ENCODE measurements at regions not wholly inside any gene's neighbourhood (a gene's known extent, or its start where the extent isn't known, plus 50 kb on each side); places are given as distances from the start of the nearest gene placed in this dataset.
"Not testable (repeated sequence)": the region's sequence is repeated elsewhere in the genome, so short reads cannot be mapped to it uniquely, and the experiment has no call there.

GRCh38 chrX:47302396-47302795 lies 68.0 kb upstream of the ZNF157 start:
- Mint-ChIP-seq H3K9me3 (no peaks in the 10 kb centered on the region), H3K4me1 (no peaks in the 10 kb centered on the region), H3K4me3 (no peak overlapping the region), H3K27ac (no peak overlapping the region), H3K36me3 (no peaks in the 10 kb centered on the region)
- DNase-seq (ENCODE audit: low spot score in 2 of 2) (no peak), ATAC-seq (no peak)

GRCh38 chrX:47306471-47307023 lies 63.8 kb upstream of the ZNF157 start:
- not testable (repeated sequence) for H3K27ac Mint-ChIP-seq; H3K4me3 Mint-ChIP-seq; ATAC-seq; DNase-seq (ENCODE audit: low spot score in 2 of 2); H3K4me1 Mint-ChIP-seq; H3K9me3 Mint-ChIP-seq; H3K36me3 Mint-ChIP-seq

GRCh38 chrX:47311932-47312774 lies 58.2 kb upstream of the ZNF157 start:
- Mint-ChIP-seq H3K4me1 (no peaks in the 10 kb centered on the region), H3K27ac (no peak overlapping the region), H3K4me3 (no peak overlapping the region), H3K9me3 (no peaks in the 10 kb centered on the region), H3K36me3 (no peaks in the 10 kb centered on the region)
- ATAC-seq (peak; percentile 78), DNase-seq (ENCODE audit: low spot score in 2 of 2) (peak; percentile 11 to 55)

GRCh38 chrX:47313056-47313455 lies 57.3 kb upstream of the ZNF157 start:
- ATAC-seq (no peak), DNase-seq (ENCODE audit: low spot score in 2 of 2) (no peak)
- Mint-ChIP-seq H3K36me3 (no peaks in the 10 kb centered on the region), H3K9me3 (no peaks in the 10 kb centered on the region), H3K27ac (no peak overlapping the region), H3K4me1 (no peaks in the 10 kb centered on the region), H3K4me3 (no peak overlapping the region)

- no peaks in the 10 kb centered on the region for H3K36me3 Mint-ChIP-seq
- ATAC-seq = no peak
- no peak overlapping the region for H3K4me3 Mint-ChIP-seq
- no peak for DNase-seq (ENCODE audit: low spot score in 2 of 2)
- H3K27ac Mint-ChIP-seq = no peak overlapping the region
- no peaks in the 10 kb centered on the region for H3K9me3 Mint-ChIP-seq
- no peaks in the 10 kb centered on the region for H3K4me1 Mint-ChIP-seq
These were observed 53.9 kb upstream of the ZNF157 start for GRCh38 chrX:47316276-47317025.
